Breast epithelium (tissue), 4 donors: ENCODE measurements at regions not wholly inside any gene's neighbourhood (a gene's known extent, or its start where the extent isn't known, plus 50 kb on each side); places are given as distances from the start of the nearest gene placed in this dataset.

Experiments used
- DNase-seq, 2 donors: peaks; one replicate each; pipeline ENCODE4 v3.0.0-alpha.2; 2019; ENCODE audit warnings: low spot score in 2 of 2
- H3K27ac ChIP-seq, 2 donors: fragments of 200-600 bp; sonication (generic) in 1 of 2; one replicate each; pipeline ENCODE4 v1.5.1; 2016 to 2019; ENCODE audit warnings: mild to moderate bottlenecking in 1 of 2
- H3K27me3 ChIP-seq, 2 donors: fragments of 200-600 bp; sonication (generic) in 1 of 2; one replicate each; pipeline versions ENCODE4 v1.5.1 to v1.6.0; 2017 to 2019; ENCODE audit warnings: control low read depth in 1 of 2, mild to moderate bottlenecking in 1 of 2
- H3K36me3 ChIP-seq: fragments of 200-600 bp; one replicate; pipeline ENCODE4 v1.5.1; 2019
- H3K4me1 ChIP-seq, 2 donors: fragments of 200-600 bp; sonication (generic); one replicate each; pipeline ENCODE4 v1.5.1; 2016 to 2019; ENCODE audit warnings: control low read depth in 1 of 2
- H3K4me3 ChIP-seq, 3 donors: fragments of 200-600 bp; sonication (generic); 1 replicate in 2 of 3; 2 replicates in 1 of 3; pipeline ENCODE4 v1.5.1; 2016 to 2019; ENCODE audit warnings: mild to moderate bottlenecking in 3 of 3, moderate library complexity in 2 of 3
- H3K9me3 ChIP-seq, 2 donors: fragments of 200-600 bp; sonication (generic) in 1 of 2; one replicate each; pipeline ENCODE4 v1.5.1; 2016 to 2019; ENCODE audit warnings: control low read depth in 1 of 2
- POLR2A ChIP-seq: fragments of 450-650 bp; IDR thresholded peaks from one replicate; pipeline ENCODE4 v1.6.1; 2016; ENCODE audit warnings: antibody characterized with exemption, mild to moderate bottlenecking, moderate library complexity
- POLR2AphosphoS5 ChIP-seq, 3 donors: sonication (generic); formaldehyde crosslinking; IDR thresholded peaks; one replicate each; pipeline ENCODE4 v1.6.1; 2017; ENCODE audit warnings: antibody characterized with exemption in 3 of 3
- intact Hi-C: fragments of 100-400 bp; cut with DNase I; formaldehyde crosslinking; loops from one replicate; pipeline ENCODE4 v1.15.1; 2023; ENCODE audit warnings: low total_unique reads
- TF ChIP-seq, protein P1 (sequence below), 3 donors: fragments of 450-650 bp; IDR thresholded peaks; one replicate each; pipeline ENCODE4 v1.5.1; 2016 to 2017; ENCODE audit warnings: antibody characterized with exemption in 3 of 3, mild to moderate bottlenecking in 3 of 3, moderate library complexity in 3 of 3

DNA sequence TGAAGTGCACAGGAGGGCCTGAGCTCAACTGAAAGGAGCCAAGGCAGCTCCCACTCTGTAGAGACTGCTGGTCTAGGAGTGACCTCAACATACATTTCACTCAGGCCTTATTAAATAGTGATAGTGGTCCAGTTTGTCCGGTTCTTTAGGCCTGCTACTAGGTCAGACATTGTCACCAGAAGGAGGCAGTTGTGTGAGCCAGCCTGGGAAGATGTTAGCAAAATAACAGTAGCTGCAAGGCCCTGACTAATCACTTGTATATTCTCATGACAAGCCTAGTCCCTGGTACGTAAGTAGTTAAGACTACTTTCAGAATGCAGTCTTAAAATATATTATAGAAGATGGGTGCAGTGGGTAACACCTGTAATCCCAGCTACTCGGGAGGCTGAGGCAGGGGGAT lies 264.0 kb upstream of the CAMK1G start:
- intact Hi-C loops: no loop called here
- Histone ChIP-seq H3K27ac (no peak overlapping the region), H3K27me3 (no peaks in the 10 kb centered on the region), H3K4me3 (no peak overlapping the region), H3K9me3 (no peaks in the 10 kb centered on the region), H3K36me3 (no peaks in the 10 kb centered on the region), H3K4me1 (no peaks in the 10 kb centered on the region)
- DNase-seq: no peak
- no peak for TF ChIP-seq POLR2A

DNA sequence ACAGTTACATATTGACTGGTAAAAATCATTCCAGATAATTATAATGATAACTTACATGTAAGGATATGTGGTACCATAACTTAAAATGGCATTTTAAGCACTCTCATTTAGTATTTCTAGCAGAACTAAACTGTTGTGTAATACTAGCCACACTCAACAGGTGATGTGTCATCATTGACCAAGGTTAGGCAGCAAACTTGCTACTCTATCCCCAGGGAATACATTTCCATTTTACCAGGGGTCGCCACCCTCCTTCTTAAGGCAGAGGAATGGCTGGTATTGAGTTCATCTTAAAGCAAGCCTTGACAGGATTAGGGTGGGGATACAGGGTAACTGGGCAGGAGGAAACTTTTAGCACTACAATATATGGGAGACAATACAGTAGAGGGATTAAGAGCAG lies 259.8 kb upstream of the CAMK1G start:
- H3K9me3 ChIP-seq: no peaks in the 10 kb centered on the region
- no peaks in the 10 kb centered on the region for H3K27me3 ChIP-seq
- DNase-seq: no peak
- no peak for TF ChIP-seq POLR2AphosphoS5 (IDR thresholded peaks at IDR 0.05)
- no peak for TF ChIP-seq POLR2A
- TF ChIP-seq, protein P1, sequence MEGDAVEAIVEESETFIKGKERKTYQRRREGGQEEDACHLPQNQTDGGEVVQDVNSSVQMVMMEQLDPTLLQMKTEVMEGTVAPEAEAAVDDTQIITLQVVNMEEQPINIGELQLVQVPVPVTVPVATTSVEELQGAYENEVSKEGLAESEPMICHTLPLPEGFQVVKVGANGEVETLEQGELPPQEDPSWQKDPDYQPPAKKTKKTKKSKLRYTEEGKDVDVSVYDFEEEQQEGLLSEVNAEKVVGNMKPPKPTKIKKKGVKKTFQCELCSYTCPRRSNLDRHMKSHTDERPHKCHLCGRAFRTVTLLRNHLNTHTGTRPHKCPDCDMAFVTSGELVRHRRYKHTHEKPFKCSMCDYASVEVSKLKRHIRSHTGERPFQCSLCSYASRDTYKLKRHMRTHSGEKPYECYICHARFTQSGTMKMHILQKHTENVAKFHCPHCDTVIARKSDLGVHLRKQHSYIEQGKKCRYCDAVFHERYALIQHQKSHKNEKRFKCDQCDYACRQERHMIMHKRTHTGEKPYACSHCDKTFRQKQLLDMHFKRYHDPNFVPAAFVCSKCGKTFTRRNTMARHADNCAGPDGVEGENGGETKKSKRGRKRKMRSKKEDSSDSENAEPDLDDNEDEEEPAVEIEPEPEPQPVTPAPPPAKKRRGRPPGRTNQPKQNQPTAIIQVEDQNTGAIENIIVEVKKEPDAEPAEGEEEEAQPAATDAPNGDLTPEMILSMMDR (IDR thresholded peaks at IDR 0.05): no peak
- H3K27ac ChIP-seq: no peak overlapping the region
- H3K4me3 ChIP-seq: no peak overlapping the region
- intact Hi-C loops: no loop called here
- no peaks in the 10 kb centered on the region for H3K36me3 ChIP-seq
- no peaks in the 10 kb centered on the region for H3K4me1 ChIP-seq

DNA sequence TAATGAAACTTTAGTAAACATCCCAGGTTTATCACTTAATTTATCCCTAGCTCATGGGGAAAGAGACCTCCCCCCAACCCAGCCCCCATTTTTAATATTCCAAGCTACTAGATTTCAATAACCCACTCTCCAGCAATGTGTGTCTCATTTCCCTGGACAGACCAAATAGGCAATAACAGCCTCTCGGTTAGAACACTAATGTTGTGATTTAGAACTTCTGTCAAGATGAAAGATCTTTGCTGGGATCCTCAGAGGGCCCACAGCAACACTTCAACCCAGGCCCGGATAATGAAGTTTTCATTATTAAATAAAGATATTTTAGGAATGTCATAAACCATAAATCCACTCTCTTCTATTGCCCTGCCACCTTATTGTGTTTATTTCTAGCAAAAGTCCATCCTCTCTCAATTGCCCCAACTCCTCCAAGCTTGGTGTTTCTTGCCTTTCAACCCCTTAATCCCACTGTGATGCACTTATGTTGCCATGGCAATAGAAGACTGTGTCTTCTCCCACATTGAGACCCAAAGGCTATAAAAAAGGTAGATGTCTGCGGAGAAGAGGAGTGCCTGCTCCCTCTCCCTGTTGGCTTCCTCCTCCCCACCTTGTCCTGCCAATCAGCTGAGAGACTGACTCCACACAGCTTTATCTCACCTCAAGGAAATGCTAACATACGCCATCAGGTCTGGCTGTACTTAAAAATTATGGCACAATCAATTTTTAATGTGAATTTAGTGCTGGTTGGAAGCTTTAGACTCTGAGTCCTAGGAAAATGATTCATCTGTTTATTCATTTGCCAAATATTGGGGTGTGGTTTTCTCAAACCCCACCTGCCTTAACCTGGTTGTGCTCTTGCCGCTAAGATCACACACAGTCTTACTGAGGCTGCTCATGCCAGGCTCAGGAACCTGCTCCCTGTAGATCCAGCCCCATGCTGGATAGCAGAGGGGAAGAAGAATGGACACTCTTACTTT lies 258.3 kb upstream of the CAMK1G start:
- Histone ChIP-seq H3K4me1 (no peaks in the 10 kb centered on the region), H3K27me3 (no peaks in the 10 kb centered on the region), H3K9me3 (no peaks in the 10 kb centered on the region), H3K27ac (no peak overlapping the region), H3K4me3 (no peak overlapping the region), H3K36me3 (no peaks in the 10 kb centered on the region)
- no peak for DNase-seq
- intact Hi-C loops: no loop called here
- TF ChIP-seq POLR2AphosphoS5 (IDR thresholded peaks at IDR 0.05) (no peak), POLR2A (no peak)
- TF ChIP-seq, protein P1 (IDR thresholded peaks at IDR 0.05): no peak

DNA sequence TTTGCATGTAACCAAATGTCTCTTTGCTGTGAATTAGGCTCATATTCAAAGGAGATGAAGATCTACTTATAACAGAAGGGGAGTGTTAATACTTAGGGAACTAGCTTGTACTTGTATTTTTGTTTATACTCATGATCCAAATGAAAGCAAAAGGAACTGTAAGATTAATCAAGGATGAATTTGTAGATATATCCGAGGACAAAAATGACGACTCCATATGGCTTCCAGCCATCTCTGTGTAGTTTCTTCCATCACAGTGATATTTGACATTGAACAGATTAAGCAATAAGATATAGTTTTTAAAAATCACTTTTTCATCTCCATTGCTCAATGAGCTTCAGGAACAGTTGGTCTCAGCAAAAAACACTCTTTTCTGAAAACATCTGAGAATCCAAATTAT lies 257.4 kb upstream of the CAMK1G start:
- Histone ChIP-seq H3K27me3 (no peaks in the 10 kb centered on the region), H3K36me3 (no peaks in the 10 kb centered on the region), H3K9me3 (no peaks in the 10 kb centered on the region), H3K27ac (no peak overlapping the region), H3K4me1 (no peaks in the 10 kb centered on the region), H3K4me3 (no peak overlapping the region)
- TF ChIP-seq POLR2A: no peak
- TF ChIP-seq, protein P1 (IDR thresholded peaks at IDR 0.05): no peak
- no peak for TF ChIP-seq POLR2AphosphoS5 (IDR thresholded peaks at IDR 0.05)
- intact Hi-C loops: no loop called here
- DNase-seq: no peak

DNA sequence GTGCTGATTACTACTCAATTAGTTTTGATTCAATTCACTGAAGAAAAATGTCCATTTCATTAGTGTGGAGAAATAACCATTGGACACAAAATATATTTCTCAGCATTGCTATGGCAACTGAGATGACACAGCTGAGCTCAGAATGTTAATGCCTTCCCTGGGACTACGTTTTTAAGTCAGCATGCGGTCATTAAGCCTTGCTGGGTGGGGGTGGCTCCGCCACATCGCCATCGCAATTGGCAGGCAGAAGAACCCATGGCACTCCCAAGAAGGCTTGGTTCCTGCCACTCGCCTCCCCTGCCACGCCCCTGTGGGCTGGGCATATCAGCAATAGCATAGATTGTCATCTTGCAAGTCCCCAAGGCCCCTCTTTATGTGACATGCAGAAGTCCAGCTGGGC lies 256.7 kb upstream of the CAMK1G start:
- Histone ChIP-seq H3K9me3 (no peaks in the 10 kb centered on the region), H3K4me3 (no peak overlapping the region), H3K27me3 (no peaks in the 10 kb centered on the region), H3K4me1 (no peaks in the 10 kb centered on the region), H3K36me3 (no peaks in the 10 kb centered on the region), H3K27ac (no peak overlapping the region)
- no peak for TF ChIP-seq POLR2AphosphoS5 (IDR thresholded peaks at IDR 0.05)
- TF ChIP-seq, protein P1 (IDR thresholded peaks at IDR 0.05): no peak
- intact Hi-C loops: no loop called here
- no peak for DNase-seq
